CD4-positive, CD25-positive, alpha-beta regulatory T cell (primary cell): ENCODE measurements at regions not wholly inside any gene's neighbourhood (a gene's known extent, or its start where the extent isn't known, plus 50 kb on each side); places are given as distances from the start of the nearest gene placed in this dataset.

ENCODE experiments used
- ATAC-seq, 2 donors: fragments of 150-1000 bp; cut with Tn5 transposase; one replicate each; pipeline ENCODE4 v1.10.0; 2021; ENCODE audit warnings: low read depth in 2 of 2, moderate number of reproducible peaks in 2 of 2, moderate library complexity in 1 of 2
- DNase-seq, 3 donors: peaks; one replicate each; pipeline versions ENCODE4 v3.0.0 to v3.0.0-alpha.2; 2012 to 2022; ENCODE audit warnings: mixed read lengths in 1 of 3
- H3K27ac ChIP-seq: one replicate; pipeline ENCODE4 v1.7.0; 2013; ENCODE audit warnings: mild to moderate bottlenecking, low read length; ENCODE audit not compliant: insufficient read depth, poor library complexity, severe bottlenecking
- H3K27me3 ChIP-seq: one replicate; pipeline ENCODE4 v1.7.0; 2013; ENCODE audit warnings: low read length; ENCODE audit not compliant: control insufficient read depth, insufficient read depth
- H3K36me3 ChIP-seq: one replicate; pipeline ENCODE4 v1.7.0; 2013; ENCODE audit warnings: mild to moderate bottlenecking, low read length, moderate library complexity; ENCODE audit not compliant: control insufficient read depth, insufficient read depth
- H3K4me1 ChIP-seq: 2 replicates; pipeline ENCODE4 v1.7.0; 2013; ENCODE audit warnings: mild to moderate bottlenecking, low read length; ENCODE audit not compliant: insufficient read depth, control insufficient read depth, poor library complexity, severe bottlenecking
- H3K4me3 ChIP-seq: one replicate; pipeline ENCODE4 v1.7.0; 2013; ENCODE audit warnings: low read depth, mild to moderate bottlenecking, low read length, moderate library complexity
- H3K9me3 ChIP-seq, 2 experiments: 1 replicate in 1 of 2; 2 replicates in 1 of 2; pipeline ENCODE4 v1.7.0; 2013; ENCODE audit warnings: low read length in 2 of 2, mild to moderate bottlenecking in 1 of 2, moderate library complexity in 1 of 2; ENCODE audit not compliant: control insufficient read depth in 2 of 2
- H3K27ac Mint-ChIP-seq, 3 donors: one replicate each; pipeline ENCODE4 v1.8.0; 2020 to 2022; ENCODE audit warnings: mild to moderate bottlenecking in 3 of 3, mixed read lengths in 3 of 3, moderate library complexity in 2 of 3
- H3K27me3 Mint-ChIP-seq: one replicate; pipeline ENCODE4 v1.8.0; 2022; ENCODE audit warnings: mild to moderate bottlenecking, mixed read lengths
- H3K36me3 Mint-ChIP-seq: one replicate; pipeline ENCODE4 v1.8.0; 2020; ENCODE audit warnings: mixed read lengths
- H3K4me1 Mint-ChIP-seq, 4 donors: one replicate each; pipeline ENCODE4 v1.8.0; 2020 to 2022; ENCODE audit warnings: mixed read lengths in 4 of 4, mild to moderate bottlenecking in 1 of 4
- H3K4me3 Mint-ChIP-seq, 4 donors: one replicate each; pipeline ENCODE4 v1.8.0; 2020 to 2022; ENCODE audit warnings: mild to moderate bottlenecking in 4 of 4, mixed read lengths in 4 of 4, moderate library complexity in 3 of 4
- H3K9me3 Mint-ChIP-seq, 7 donors: one replicate each; pipeline ENCODE4 v1.8.0; 2020 to 2022; ENCODE audit warnings: mixed read lengths in 7 of 7, mild to moderate bottlenecking in 3 of 7, moderate library complexity in 2 of 7

GRCh38 chr9:73617586-73617985, 465.9 kb downstream of the ANXA1 start:
- no peak overlapping the region for H3K27ac ChIP-seq
- Mint-ChIP-seq H3K4me3 (no peak overlapping the region), H3K36me3 (no peaks in the 10 kb centered on the region), H3K9me3 (peaks cover 0 to 33% (median 7%) of the 10 kb centered on the region in 7 donors), H3K27ac (no peak overlapping the region), H3K27me3 (no peaks in the 10 kb centered on the region), H3K4me1 (no peaks in the 10 kb centered on the region)
- H3K36me3 ChIP-seq: no peaks in the 10 kb centered on the region
- no peaks in the 10 kb centered on the region for H3K9me3 ChIP-seq
- DNase-seq (no peak), ATAC-seq (no peak)
- no peaks in the 10 kb centered on the region for H3K4me1 ChIP-seq
- no peaks in the 10 kb centered on the region for H3K27me3 ChIP-seq
- no peak overlapping the region for H3K4me3 ChIP-seq

- H3K36me3 ChIP-seq: no peaks in the 10 kb centered on the region
- H3K36me3 Mint-ChIP-seq: no peaks in the 10 kb centered on the region
- no peaks in the 10 kb centered on the region for H3K9me3 ChIP-seq
- ATAC-seq (no peak), DNase-seq (no peak)
- no peak overlapping the region for H3K27ac ChIP-seq
- H3K4me3 Mint-ChIP-seq: no peak overlapping the region
- H3K9me3 Mint-ChIP-seq: peaks cover 0 to 9% (median 7%) of the 10 kb centered on the region in 7 donors
- H3K4me3 ChIP-seq: no peak overlapping the region
- H3K27me3 ChIP-seq: no peaks in the 10 kb centered on the region
- H3K27me3 Mint-ChIP-seq: no peaks in the 10 kb centered on the region
- H3K27ac Mint-ChIP-seq: no peak overlapping the region
- no peaks in the 10 kb centered on the region for H3K4me1 Mint-ChIP-seq
- no peaks in the 10 kb centered on the region for H3K4me1 ChIP-seq
Measured at GRCh38 chr9:73640971-73641370, 489.3 kb downstream of the ANXA1 start.

GRCh38 chr9:73643379-73644013, 491.8 kb downstream of the ANXA1 start:
- Histone ChIP-seq H3K27ac (no peak overlapping the region), H3K4me1 (no peaks in the 10 kb centered on the region), H3K9me3 (no peaks in the 10 kb centered on the region), H3K27me3 (no peaks in the 10 kb centered on the region), H3K4me3 (no peak overlapping the region), H3K36me3 (no peaks in the 10 kb centered on the region)
- no peaks in the 10 kb centered on the region for H3K36me3 Mint-ChIP-seq
- H3K27me3 Mint-ChIP-seq: no peaks in the 10 kb centered on the region
- H3K27ac Mint-ChIP-seq: no peak overlapping the region
- no peaks in the 10 kb centered on the region for H3K4me1 Mint-ChIP-seq
- ATAC-seq (no peak), DNase-seq (no peak)
- H3K4me3 Mint-ChIP-seq: no peak overlapping the region
- H3K9me3 Mint-ChIP-seq: peaks cover 0 to 18% (median 7%) of the 10 kb centered on the region in 7 donors

GRCh38 chr9:73647560-73647959, 495.9 kb downstream of the ANXA1 start:
- no peak for DNase-seq
- H3K9me3 Mint-ChIP-seq: peaks cover 0 to 20% (median 6%) of the 10 kb centered on the region in 7 donors
- no peaks in the 10 kb centered on the region for H3K9me3 ChIP-seq
- H3K27me3 Mint-ChIP-seq: no peaks in the 10 kb centered on the region
- H3K4me1 Mint-ChIP-seq: no peaks in the 10 kb centered on the region
- H3K27ac Mint-ChIP-seq: no peak overlapping the region
- H3K4me1 ChIP-seq: no peaks in the 10 kb centered on the region
- no peaks in the 10 kb centered on the region for H3K36me3 Mint-ChIP-seq
- no peaks in the 10 kb centered on the region for H3K27me3 ChIP-seq
- H3K4me3 ChIP-seq: no peak overlapping the region
- no peak overlapping the region for H3K27ac ChIP-seq
- H3K36me3 ChIP-seq: no peaks in the 10 kb centered on the region
- H3K4me3 Mint-ChIP-seq: no peak overlapping the region
- ATAC-seq: no peak

GRCh38 chr9:73649552-73649951, 497.9 kb downstream of the ANXA1 start:
- no peaks in the 10 kb centered on the region for H3K4me1 Mint-ChIP-seq
- H3K27ac Mint-ChIP-seq: no peak overlapping the region

GRCh38 chr9:73655363-73655762, 503.7 kb downstream of the ANXA1 start:
- Mint-ChIP-seq H3K36me3 (no peaks in the 10 kb centered on the region), H3K4me3 (no peak overlapping the region), H3K27ac (no peak overlapping the region), H3K9me3 (peaks cover 0 to 12% (median 2%) of the 10 kb centered on the region in 7 donors), H3K4me1 (no peaks in the 10 kb centered on the region), H3K27me3 (no peaks in the 10 kb centered on the region)
- no peak for ATAC-seq
- Histone ChIP-seq H3K36me3 (no peaks in the 10 kb centered on the region), H3K27ac (no peak overlapping the region), H3K4me1 (no peaks in the 10 kb centered on the region), H3K4me3 (no peak overlapping the region), H3K9me3 (no peaks in the 10 kb centered on the region), H3K27me3 (no peaks in the 10 kb centered on the region)
- no peak for DNase-seq

More at GRCh38 chr9:73649552-73649951, 497.9 kb downstream of the ANXA1 start:
- DNase-seq (no peak), ATAC-seq (no peak)
- Histone ChIP-seq H3K4me3 (no peak overlapping the region), H3K27me3 (no peaks in the 10 kb centered on the region), H3K4me1 (no peaks in the 10 kb centered on the region), H3K36me3 (no peaks in the 10 kb centered on the region), H3K27ac (no peak overlapping the region), H3K9me3 (no peaks in the 10 kb centered on the region)
- Mint-ChIP-seq H3K36me3 (no peaks in the 10 kb centered on the region), H3K9me3 (peaks cover 0 to 25% (median 9%) of the 10 kb centered on the region in 7 donors), H3K4me3 (no peak overlapping the region), H3K27me3 (no peaks in the 10 kb centered on the region)

GRCh38 chr9:73655831-73656230, 504.2 kb downstream of the ANXA1 start:
- H3K36me3 Mint-ChIP-seq: no peaks in the 10 kb centered on the region
- no peak for ATAC-seq
- no peaks in the 10 kb centered on the region for H3K27me3 ChIP-seq

GRCh38 chr9:73665253-73665652, 513.6 kb downstream of the ANXA1 start:
- no peak overlapping the region for H3K27ac Mint-ChIP-seq
- no peak for ATAC-seq
- no peak overlapping the region for H3K4me3 Mint-ChIP-seq
- Histone ChIP-seq H3K4me3 (no peak overlapping the region), H3K4me1 (no peaks in the 10 kb centered on the region), H3K36me3 (no peaks in the 10 kb centered on the region), H3K9me3 (no peaks in the 10 kb centered on the region), H3K27ac (no peak overlapping the region), H3K27me3 (no peaks in the 10 kb centered on the region)
- no peaks in the 10 kb centered on the region for H3K4me1 Mint-ChIP-seq
- peaks cover 0 to 3% (median 2%) of the 10 kb centered on the region in 7 donors for H3K9me3 Mint-ChIP-seq
- H3K36me3 Mint-ChIP-seq: no peaks in the 10 kb centered on the region
- H3K27me3 Mint-ChIP-seq: no peaks in the 10 kb centered on the region
- no peak for DNase-seq

More at GRCh38 chr9:73655831-73656230, 504.2 kb downstream of the ANXA1 start:
- no peaks in the 10 kb centered on the region for H3K4me1 Mint-ChIP-seq
- peaks cover 0 to 9% (median 2%) of the 10 kb centered on the region in 7 donors for H3K9me3 Mint-ChIP-seq
- H3K9me3 ChIP-seq: no peaks in the 10 kb centered on the region
- no peak overlapping the region for H3K4me3 ChIP-seq
- H3K4me3 Mint-ChIP-seq: no peak overlapping the region
- H3K27me3 Mint-ChIP-seq: no peaks in the 10 kb centered on the region
- H3K27ac ChIP-seq: no peak overlapping the region
- no peak for DNase-seq
- H3K27ac Mint-ChIP-seq: no peak overlapping the region
- no peaks in the 10 kb centered on the region for H3K36me3 ChIP-seq
- no peaks in the 10 kb centered on the region for H3K4me1 ChIP-seq
